ENCODE measurements at regions not wholly inside any gene's neighbourhood (a gene's known extent, or its start where the extent isn't known, plus 50 kb on each side); places are given as distances from the start of the nearest gene placed in this dataset.

GRCh38 chr4:116590648-116591047 is 494.7 kb downstream of the TRAM1L1 start:
- TF ChIP-seq, protein P1, sequence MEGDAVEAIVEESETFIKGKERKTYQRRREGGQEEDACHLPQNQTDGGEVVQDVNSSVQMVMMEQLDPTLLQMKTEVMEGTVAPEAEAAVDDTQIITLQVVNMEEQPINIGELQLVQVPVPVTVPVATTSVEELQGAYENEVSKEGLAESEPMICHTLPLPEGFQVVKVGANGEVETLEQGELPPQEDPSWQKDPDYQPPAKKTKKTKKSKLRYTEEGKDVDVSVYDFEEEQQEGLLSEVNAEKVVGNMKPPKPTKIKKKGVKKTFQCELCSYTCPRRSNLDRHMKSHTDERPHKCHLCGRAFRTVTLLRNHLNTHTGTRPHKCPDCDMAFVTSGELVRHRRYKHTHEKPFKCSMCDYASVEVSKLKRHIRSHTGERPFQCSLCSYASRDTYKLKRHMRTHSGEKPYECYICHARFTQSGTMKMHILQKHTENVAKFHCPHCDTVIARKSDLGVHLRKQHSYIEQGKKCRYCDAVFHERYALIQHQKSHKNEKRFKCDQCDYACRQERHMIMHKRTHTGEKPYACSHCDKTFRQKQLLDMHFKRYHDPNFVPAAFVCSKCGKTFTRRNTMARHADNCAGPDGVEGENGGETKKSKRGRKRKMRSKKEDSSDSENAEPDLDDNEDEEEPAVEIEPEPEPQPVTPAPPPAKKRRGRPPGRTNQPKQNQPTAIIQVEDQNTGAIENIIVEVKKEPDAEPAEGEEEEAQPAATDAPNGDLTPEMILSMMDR (conservative IDR thresholded peaks at IDR 0.05 in 1 of 2, IDR thresholded peaks at IDR 0.05 in 1 of 2; ENCODE audit: extremely low read depth in 1 of 2, insufficient read depth in 1 of 2, low read depth in 1 of 2, low read length in 2 of 2) = no peak
- TF ChIP-seq EZH2 (IDR thresholded peaks at IDR 0.05; ENCODE audit: borderline replicate concordance, low read length) = no peak

All from mammary epithelial cell (primary cell).